GM21576 (cell line): ENCODE measurements at regions not wholly inside any gene's neighbourhood (a gene's known extent, or its start where the extent isn't known, plus 50 kb on each side); places are given as distances from the start of the nearest gene placed in this dataset.

Experiments
- ATAC-seq: cut with Tn5 transposase; IDR thresholded peaks from one replicate; pipeline ENCODE4 v1.9.1; 2021; ENCODE audit warnings: mild to moderate bottlenecking, moderate library complexity; ENCODE audit not compliant: unreplicated experiment

GRCh38 chr2:21599417-21599816 is 475.6 kb downstream of the TDRD15 start:
- no peak for ATAC-seq

- no peak for ATAC-seq
These were observed 479.0 kb downstream of the TDRD15 start for GRCh38 chr2:21602789-21603188.

GRCh38 chr2:21607572-21607971 is 483.8 kb downstream of the TDRD15 start:
- ATAC-seq, result no peak

GRCh38 chr2:21610304-21610703 is 486.5 kb downstream of the TDRD15 start:
- ATAC-seq, result no peak

GRCh38 chr2:21617885-21618434 is 494.2 kb downstream of the TDRD15 start:
- no peak for ATAC-seq

GRCh38 chr2:21620771-21621170 is 497.0 kb downstream of the TDRD15 start:
- no peak for ATAC-seq

GRCh38 chr2:21627938-21628337 is 504.2 kb downstream of the TDRD15 start:
- ATAC-seq, result no peak

- no peak for ATAC-seq
These were observed 509.2 kb downstream of the TDRD15 start for GRCh38 chr2:21633015-21633414.

GRCh38 chr2:21633466-21633865 is 509.7 kb downstream of the TDRD15 start:
- no peak for ATAC-seq

- ATAC-seq, result no peak
These were observed 510.1 kb downstream of the TDRD15 start for GRCh38 chr2:21633911-21634310.

- no peak for ATAC-seq
These were observed 516.3 kb downstream of the TDRD15 start for GRCh38 chr2:21640046-21640445.

- ATAC-seq, result no peak
These were observed 518.9 kb downstream of the TDRD15 start for GRCh38 chr2:21642647-21643046.

- ATAC-seq, result no peak
These were observed 519.4 kb downstream of the TDRD15 start for GRCh38 chr2:21643180-21643579.

GRCh38 chr2:21644266-21644665 is 520.5 kb downstream of the TDRD15 start:
- ATAC-seq, result no peak

GRCh38 chr2:21646345-21646744 is 522.6 kb downstream of the TDRD15 start:
- ATAC-seq, result no peak

GRCh38 chr2:21650569-21650968 is 526.8 kb downstream of the TDRD15 start:
- ATAC-seq, result no peak

- no peak for ATAC-seq
These were observed 531.4 kb downstream of the TDRD15 start for GRCh38 chr2:21655136-21655535.

- ATAC-seq, result no peak
These were observed 532.7 kb downstream of the TDRD15 start for GRCh38 chr2:21656330-21657075.

- ATAC-seq, result no peak
These were observed 533.7 kb downstream of the TDRD15 start for GRCh38 chr2:21657445-21657844.

GRCh38 chr2:21658269-21658668 is 534.5 kb downstream of the TDRD15 start:
- ATAC-seq, result no peak

GRCh38 chr2:21658907-21659477 is 535.2 kb downstream of the TDRD15 start:
- no peak for ATAC-seq

- ATAC-seq, result no peak
These were observed 540.3 kb downstream of the TDRD15 start for GRCh38 chr2:21664083-21664482.
